NCI-H1105 (cell line): ENCODE measurements at regions not wholly inside any gene's neighbourhood (a gene's known extent, or its start where the extent isn't known, plus 50 kb on each side); places are given as distances from the start of the nearest gene placed in this dataset.
"Not testable (repeated sequence)": the region's sequence is repeated elsewhere in the genome, so short reads cannot be mapped to it uniquely, and the experiment has no call there.

Source experiments
- DNase-seq: peaks from one replicate; lab custom pipeline; 2025; lab: John Stamatoyannopoulos, UW

DNA sequence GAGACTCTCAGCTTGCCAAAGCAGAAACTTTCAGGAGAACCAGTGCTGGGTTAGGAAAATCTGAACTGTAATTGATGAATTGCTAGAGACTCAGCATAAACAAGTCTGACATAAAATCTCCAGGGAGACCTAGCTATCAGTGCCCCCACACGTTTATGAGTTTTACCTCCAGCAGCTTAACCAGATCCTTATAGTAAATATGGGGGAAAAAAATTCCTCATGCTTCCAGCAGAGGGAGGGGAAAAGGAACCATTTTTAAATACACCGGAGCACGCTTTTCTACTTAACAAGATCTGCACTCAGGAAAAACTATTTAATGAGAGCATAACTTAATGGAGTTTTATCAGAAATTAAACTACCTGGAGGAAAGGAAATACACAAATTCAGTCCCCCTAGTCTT lies 1040.7 kb upstream of the INTU start:
- no peak for DNase-seq

DNA sequence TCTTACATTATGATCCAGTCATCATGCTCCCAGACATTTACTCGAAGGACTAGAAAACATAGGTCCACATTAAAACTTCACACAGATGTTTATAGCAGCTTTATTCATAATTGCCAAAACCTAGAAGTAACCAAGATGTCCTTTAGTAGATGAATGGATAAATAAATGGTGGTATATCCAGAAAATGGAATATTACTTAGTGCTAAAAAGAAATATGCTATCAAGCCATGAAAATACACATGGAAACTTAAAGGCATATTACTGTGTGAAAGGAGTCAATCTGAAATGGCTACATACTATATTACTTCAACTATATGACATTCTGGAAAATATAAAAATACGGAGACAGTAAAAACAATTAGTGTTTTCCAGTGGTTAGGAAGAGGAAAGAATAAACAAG lies 1039.1 kb upstream of the INTU start:
- no peak for DNase-seq

DNA sequence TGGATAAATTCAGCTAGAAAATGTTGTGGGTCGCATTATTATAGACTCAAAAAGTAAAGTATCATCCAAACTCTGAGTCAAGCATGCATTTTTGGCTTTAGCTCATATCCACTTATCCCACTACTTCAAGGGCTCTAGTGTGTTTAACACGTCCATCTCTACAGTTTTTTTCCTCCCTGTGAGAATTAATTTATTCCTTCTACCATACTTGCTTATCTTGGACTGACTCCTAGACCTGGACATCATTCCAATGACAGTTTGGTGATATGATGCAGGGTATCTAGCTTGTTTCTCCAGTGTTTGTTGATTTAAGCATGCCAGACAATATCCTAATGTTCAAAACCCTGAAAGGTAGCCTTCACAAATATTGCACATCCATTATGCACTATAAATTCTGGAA lies 1037.1 kb upstream of the INTU start:
- no peak for DNase-seq

DNA sequence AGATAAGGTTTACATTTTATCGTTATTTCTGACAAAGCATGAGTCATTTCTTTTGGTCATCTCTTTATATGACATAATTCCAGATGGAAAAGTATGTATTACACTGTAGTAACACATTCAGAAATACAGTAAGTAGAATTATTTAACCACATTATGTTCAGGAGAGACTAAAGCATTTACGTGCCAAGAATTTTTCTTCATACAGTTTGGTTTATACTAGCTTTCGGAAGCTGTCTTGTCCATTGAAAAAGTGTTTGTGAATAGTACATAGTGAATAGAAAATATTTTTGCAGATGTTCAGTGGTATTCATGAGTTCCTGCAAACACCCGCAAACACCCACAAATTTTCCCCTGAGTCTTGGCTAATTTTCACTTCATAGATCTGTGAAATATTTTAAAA lies 1033.0 kb upstream of the INTU start:
- DNase-seq = no peak

DNA sequence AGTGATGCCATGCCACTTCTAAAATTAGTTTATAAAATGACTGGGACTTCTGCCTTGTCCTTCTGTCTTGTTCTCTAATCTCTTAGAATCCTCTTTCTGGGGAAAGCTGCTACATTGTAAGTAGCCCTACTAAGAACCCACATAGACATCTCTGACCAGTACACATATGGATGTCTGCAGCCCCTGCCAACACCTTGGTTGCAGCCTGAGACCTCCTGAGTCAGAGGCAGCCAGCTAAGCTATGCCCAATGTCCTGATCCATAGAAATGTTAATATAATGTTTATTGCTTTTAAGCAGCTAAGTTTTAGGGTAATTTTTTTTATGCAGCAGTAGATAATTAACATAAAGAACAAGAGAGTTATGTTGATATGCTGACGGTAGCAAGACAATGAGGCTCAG lies 1029.5 kb upstream of the INTU start:
- no peak for DNase-seq

DNA sequence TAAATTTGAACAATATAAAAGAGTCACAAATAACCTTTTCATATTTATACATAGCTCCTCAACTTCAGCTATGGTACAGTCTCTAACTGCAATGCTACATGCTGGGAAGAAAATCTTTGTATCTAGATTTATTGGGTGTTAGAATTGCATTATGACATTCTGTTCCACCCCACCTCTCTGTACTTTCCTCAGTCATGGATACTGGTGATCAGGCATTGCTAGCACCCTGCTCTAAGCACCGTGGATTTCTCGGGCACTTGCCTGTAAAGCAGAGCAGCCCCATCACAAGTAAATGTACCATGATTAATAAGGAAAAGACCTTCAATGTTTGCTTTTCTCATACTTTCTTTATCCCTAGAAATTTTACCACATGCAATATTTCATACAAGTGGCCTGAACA lies 1028.9 kb upstream of the INTU start:
- DNase-seq = no peak

DNA sequence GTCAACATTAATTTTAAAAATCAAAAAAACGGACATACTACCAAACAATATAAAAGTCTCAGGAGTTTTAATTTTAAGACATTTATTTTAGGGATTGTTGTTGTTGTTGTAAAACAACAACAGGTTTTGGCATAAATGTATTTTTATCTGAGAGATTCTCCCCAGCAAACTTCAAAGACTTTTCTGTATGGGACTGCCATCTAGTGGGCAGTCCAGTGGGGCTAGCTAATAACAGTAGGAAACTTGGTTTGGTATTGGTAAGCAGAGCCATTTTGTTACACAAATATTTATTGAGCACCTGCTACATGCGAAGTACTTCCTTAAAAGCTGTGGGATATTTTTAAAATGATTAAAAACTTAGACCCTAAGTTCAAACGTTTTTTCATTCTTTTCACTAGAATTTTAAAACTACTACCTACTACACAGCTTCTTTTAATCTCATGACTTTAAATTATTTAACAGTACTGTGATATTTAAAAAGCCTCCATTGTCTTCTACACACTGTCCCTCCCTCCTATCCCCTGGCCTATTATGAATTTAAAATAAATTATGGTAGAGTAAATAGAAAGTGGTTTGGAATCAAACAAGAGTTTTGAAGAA lies 1028.4 kb upstream of the INTU start:
- no peak for DNase-seq

DNA sequence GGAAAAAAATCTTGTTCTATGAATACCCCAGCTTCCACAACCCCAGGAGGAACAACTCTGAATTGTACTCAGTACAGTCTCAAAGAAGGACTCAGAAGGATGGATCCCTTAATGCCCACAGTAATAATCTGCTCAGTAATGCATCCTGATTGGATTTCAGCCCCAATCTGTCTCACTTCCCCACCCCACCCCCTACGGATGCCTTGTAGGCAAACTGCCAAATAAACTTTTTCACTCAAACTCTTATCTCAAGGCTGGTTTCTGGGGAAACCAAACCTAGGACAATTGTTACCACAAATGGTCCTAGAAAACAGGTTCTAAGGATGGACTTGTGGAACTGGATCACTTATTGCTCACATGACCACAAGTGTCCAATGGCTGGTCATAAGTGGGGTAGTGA lies 1021.8 kb upstream of the INTU start:
- DNase-seq = no peak

DNA sequence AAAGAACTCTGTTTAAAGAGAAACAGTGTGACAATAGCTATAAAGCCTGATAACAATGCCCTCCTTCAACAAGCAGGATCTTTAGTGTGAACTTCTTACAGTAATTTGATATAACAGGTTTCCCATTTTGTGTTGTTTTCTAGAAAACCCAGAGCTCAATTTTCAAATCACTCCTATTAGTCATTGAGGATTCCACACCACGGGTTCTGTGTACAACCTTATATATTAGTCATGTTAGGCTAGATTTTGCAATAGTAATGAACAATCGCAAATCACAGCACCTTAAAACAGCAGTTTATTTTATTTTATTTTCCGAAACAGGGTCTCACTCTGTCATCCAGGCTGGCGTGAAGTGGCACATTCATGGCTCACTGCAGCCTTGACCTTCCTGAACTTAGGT lies 1020.9 kb upstream of the INTU start:
- DNase-seq = no peak

DNA sequence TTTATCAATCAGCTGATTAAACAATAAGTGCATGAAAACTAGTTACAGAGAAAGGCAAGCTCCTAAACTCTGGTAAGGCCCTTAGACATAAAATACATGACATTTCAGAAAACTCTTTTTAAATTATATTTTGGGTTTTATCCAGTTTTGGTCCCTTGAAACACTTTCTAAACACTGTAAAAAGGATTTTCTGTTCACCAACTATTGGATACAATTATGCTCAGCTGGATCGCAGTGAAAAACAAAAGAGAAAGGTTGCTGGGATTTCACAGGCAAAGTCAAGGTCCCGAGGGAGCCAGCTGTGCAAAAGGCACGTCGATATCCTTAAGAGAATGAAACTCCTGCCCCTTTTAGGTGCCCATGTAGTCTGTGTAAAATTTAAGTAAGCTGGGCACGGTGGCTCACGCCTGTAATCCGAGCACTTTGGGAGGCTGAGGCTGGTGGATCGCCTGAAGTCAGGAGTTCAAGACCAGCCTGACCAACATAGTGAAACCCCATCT lies 1018.4 kb upstream of the INTU start:
- no peak for DNase-seq

DNA sequence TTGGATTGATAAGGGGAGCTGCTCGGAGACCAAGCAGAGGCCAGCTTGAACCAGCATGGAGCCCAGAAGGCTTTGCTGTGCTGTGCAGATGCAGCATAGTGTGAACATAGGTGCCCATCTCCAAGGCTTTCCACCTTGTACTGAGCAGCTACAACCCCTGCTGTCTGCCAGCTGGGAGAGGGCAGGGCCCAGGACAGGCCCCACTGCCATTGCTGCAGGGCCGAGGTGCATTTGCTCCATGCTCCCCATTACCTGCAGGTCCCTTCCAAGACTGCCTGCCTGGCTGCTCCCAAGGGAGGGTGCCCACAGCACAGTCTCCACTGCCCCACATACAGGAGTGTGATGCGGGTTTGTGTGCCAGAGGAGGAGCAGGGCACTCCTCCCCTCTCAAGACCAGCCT lies 1016.0 kb upstream of the INTU start:
- no peak for DNase-seq

DNA sequence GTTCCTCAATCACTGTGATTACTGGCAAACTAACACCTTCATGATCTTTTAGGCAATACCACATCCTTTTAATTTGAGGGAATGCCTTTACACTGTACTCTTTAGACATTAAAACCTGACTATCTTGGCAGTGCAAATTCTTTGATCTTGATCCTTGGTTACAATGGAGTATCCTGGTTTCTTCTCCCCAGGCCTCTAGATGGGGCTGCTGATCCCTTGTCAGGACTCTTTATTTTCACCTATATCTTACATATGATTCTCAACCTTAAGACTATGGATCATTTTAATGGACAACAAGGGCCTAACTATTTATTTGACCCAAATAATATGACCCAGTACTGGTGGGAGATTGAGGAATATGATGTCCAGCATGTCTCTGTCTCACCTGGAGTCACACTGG lies 1005.5 kb upstream of the INTU start:
- no peak for DNase-seq

DNA sequence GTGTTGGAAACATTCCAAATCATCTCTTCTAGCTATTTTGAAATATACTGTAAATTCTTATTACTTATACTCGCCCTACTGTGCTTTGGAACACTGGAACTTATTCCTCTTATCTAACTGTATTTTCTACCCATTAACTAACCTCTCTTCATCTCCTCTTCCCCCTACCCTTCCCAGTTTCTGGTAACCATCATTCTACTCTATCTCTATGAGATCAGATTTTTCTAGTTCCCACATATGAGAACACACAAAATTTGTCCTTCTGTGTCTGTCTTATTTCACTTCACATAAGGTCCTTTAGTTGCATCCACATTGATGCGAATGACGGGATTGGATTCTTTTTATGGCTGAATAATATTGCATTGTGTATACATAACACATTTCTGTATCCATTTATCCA lies 1003.8 kb upstream of the INTU start:
- no peak for DNase-seq

DNA sequence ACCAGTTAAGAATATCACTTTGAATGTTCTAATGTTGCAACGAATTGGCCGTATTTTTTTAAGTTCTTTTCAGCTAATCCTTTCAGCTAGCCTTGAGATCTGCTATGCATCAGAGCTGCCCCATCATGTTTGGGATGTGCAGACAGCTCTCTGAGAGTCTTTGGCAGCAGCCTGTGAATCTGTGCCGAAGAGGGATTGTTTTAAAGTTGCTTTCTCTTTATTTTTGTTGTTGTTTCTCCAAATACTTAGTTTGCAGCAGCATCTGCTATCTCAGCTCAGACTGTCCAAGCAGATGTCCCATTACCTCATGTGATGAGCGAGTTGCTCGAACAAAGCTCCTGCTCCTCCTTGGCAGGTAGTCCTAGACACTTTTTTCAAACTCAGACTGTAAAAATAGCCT lies 1002.5 kb upstream of the INTU start:
- no peak for DNase-seq

DNA sequence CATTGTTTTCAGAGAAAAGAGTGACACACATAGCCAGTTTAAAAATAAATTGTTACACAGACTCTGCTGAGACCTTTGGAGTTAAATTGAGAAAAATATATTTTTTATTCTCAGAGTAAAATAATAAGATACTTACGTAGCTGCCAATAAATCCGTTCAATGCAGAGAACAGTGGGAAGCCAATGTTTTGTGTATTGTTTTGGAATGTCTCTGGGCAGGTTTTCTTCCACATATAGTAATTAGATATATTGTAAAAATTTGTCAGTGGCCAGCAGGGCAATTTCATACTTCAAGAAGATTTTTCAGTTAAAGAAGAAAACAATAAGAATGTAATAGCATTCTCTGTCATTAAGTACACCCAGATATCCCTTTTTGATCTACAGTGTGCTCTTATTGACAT lies 999.5 kb upstream of the INTU start:
- DNase-seq = no peak

DNA sequence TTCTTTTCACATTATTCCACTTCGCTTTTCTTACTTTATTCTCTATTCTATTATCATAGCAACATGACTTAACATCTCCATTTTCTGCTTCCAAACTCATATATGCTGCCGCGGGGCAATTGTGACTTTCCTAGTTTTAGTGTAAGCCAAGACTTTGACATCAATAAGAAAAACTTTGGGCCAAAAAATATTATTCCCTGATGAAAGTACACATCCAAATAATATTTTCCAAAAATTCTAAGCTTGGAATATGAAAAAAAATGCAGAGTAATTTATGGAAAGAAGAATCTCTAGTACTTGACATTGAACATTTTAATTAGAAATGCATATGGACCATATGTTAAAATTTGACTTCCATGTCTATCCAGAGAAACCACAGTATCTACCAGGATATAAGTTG lies 995.1 kb upstream of the INTU start:
- no peak for DNase-seq

DNA sequence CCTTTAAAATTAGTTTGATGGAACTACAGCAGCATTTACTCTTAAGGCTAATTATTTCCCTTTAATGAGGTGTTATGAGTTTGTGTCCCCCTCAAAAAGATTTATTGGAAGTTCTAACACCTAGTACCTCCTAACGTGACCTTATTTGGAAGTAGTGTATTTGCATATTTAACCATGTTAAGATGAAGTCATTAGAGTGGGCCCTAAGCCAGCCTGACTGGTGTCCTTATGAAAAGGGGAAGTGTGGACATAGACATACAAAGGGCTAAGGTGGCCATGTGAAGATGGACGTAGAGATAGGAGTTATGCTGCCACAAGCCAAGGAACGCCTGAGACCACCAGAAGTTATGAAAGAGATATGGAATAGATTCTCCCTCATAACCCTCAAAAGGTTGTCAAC lies 985.4 kb upstream of the INTU start:
- DNase-seq = no peak

DNA sequence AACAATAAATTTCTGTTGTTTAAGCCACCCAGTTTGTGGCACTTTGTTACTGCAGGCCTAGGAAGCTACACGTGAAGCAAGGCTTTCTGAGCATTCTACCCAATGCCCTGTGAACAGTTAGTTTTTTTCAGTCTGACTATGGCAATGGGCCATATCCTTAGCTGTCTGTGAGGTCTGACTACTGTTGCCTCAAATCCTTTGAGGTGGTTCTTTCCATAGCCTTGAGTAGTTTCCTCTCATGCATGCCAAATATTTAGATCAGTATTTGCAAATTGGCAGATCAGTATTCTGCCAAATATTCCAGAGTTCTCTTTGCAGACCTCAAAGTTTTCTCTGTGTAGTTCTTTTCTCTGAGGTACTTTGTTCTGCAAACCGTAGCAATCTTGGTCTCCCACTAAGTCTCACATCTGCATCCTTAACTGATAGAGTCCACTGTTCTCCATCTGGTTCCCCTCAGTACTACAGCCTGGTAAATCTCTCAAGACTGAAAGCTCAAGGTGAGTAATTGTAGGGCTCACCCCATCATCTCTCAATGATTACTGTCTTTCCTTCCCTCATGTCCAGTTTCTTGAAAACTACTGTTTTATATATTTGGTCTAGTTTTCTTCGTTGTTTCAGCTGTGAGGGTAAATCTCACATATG lies 984.9 kb upstream of the INTU start:
- no peak for DNase-seq

DNA sequence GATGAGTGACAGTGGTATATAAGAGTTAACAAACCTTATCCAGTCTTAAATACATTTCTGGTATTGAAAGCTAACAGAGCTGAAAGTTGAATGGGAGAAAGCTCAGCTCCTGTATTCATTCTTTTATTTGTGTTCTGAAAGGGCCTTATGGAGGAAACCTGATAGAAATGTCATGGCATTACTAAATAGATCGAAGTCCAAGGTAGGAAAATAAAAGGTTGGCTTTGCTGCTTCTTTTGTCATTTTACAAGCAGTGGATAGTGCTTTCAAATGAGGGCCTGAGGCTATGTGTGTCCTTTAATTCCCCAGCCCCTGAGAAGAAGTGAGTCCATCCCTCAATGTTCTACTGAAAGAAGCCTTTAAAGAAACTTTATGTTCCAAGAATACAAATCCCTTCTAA lies 974.3 kb upstream of the INTU start:
- no peak for DNase-seq

DNA sequence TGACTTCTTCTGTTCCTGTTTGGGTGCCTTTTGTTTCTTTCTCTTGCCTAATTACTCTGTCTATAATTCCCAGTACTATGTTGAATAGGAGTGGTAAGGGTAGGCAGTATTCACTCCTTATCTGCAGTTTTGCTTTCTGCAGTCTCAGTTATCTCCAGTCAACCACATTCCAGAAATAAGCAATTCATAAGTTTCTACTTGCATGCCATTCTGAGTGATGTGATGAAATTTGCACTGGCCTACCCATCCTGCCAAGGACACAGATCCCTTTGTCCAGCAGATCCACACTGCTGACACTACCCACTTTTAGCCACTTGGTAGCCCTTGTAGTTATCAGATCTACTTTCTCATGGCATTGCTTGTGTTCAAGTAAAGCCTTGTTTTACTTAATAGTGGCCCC lies 971.6 kb upstream of the INTU start:
- no peak for DNase-seq

DNA sequence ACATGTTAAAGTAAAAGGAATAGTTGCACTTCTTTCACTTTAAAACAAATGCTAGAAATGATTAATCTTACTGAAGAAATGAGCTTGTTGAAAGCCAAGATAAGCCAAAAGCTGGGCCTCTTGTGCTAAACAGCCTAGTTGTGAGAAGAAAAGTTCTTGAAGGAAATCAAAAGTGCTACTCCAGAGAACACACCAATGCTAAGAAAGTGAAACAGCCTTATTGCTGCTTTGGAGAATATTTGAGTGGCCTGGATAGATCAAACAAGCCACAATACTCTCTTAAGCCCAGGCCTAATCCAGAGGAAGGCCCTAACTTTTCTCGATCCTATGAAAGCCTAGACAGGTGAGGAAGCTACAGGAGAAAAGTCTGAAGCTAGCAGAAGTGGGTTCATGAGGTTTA lies 967.9 kb upstream of the INTU start:
- DNase-seq = no peak

DNA sequence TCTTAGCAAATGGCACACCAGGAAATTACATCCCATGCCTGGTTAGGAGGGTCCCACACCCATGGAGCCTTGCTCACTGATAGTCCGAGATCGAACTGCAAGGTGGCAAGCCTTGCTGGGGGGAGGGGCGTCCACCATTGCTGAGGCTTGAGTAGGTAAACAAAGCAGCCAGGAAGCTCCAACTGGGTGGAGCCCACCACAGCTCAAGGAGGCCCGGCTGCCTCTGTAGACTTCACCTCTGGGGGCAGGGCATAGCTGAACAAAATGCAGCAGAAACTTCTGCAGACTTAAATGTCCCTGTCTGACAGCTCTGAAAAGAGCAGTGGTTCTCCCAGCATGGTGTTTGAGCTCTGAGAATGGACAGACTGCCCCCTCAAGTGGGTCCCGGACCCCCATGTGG lies 962.7 kb upstream of the INTU start:
- DNase-seq = not testable (repeated sequence)

DNA sequence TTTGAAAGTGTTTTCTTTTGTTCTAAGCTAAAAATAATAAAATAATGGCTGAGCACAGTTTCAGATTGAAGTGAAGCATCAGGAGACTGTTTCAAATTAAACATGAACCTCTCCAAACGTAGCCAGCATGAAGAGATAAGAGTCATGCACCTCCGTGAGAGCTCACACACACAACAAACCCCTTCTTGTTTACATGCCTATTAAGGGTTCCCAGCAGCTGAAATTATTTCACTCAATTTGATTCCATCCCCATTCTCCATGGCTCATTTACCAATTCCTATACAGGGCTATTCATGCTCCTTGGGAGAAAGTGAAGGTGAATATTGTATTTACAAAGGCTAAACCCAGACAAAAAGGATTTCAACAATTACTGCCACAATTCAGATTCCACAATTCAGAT lies 954.1 kb upstream of the INTU start:
- DNase-seq = no peak

DNA sequence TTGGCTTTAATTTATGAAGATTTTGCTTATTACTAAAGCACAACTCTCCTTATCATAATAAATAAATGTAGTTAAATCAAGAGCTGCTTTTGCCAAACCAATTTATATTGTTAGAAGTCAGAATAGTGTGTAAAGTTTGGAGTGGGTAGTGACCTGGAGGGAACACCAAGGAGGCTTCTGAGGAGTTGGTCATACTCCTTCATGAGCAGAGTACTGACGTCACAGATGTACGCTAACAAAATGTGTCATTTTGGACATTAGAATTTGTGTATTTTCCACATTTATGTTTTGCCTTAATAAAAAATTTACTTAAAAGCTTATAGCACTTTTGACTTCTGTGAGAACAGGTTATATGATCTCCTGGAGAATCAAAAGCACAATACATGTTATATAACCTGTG lies 953.5 kb upstream of the INTU start:
- DNase-seq = no peak
